ENCODE measurements at regions not wholly inside any gene's neighbourhood (a gene's known extent, or its start where the extent isn't known, plus 50 kb on each side); places are given as distances from the start of the nearest gene placed in this dataset.

- Histone ChIP-seq H3K4me1 (no peaks in the 10 kb centered on the region), H3K27me3 (no peaks in the 10 kb centered on the region), H3K4me3 (no peak overlapping the region), H3K36me3 (no peaks in the 10 kb centered on the region), H3K9me3 (peaks cover 0 to 11% (median 4%) of the 10 kb centered on the region in 4 donors), H3K27ac (no peak overlapping the region)
- no peak for TF ChIP-seq EP300 (IDR thresholded peaks at IDR 0.05)
- DNase-seq, result peak in 1 of 2 donors; percentile 2
- intact Hi-C loops (cut with DNase I; ENCODE audit: low total_unique reads), result no loop called here
- 22 to 47% (median 33%) methylated on average over 2 of the region's 2 CpGs for WGBS, 5 donors
These were observed 2440.0 kb downstream of the PCDH7 start for GRCh38 chr4:33160126-33160525.

GRCh38 chr4:33161202-33161601, 2441.0 kb downstream of the PCDH7 start:
- TF ChIP-seq EP300 (IDR thresholded peaks at IDR 0.05) (no peak), POLR2A (IDR thresholded peaks at IDR 0.05) (no peak), CTCF (IDR thresholded peaks at IDR 0.05) (no peak), POLR2AphosphoS5 (IDR thresholded peaks at IDR 0.05) (no peak)
- intact Hi-C loops (cut with DNase I; ENCODE audit: low total_unique reads), result no loop called here
- Histone ChIP-seq H3K36me3 (no peaks in the 10 kb centered on the region), H3K4me3 (no peak overlapping the region), H3K9me3 (peaks cover 0 to 6% (median 1%) of the 10 kb centered on the region in 4 donors), H3K4me1 (no peaks in the 10 kb centered on the region), H3K27me3 (no peaks in the 10 kb centered on the region), H3K27ac (no peak overlapping the region)
- WGBS, 5 donors, result 92 to 98% (median 97%) methylated on average over 4 of the region's 4 CpGs
- no peak for DNase-seq

GRCh38 chr4:33162122-33162521, 2442.0 kb downstream of the PCDH7 start:
- no peak for TF ChIP-seq EP300 (IDR thresholded peaks at IDR 0.05)
- no peak for TF ChIP-seq CTCF (IDR thresholded peaks at IDR 0.05)
- no peak for TF ChIP-seq POLR2A (IDR thresholded peaks at IDR 0.05)
- TF ChIP-seq POLR2AphosphoS5 (IDR thresholded peaks at IDR 0.05), result no peak
- Histone ChIP-seq H3K36me3 (no peaks in the 10 kb centered on the region), H3K4me1 (no peaks in the 10 kb centered on the region), H3K27ac (no peak overlapping the region), H3K27me3 (no peaks in the 10 kb centered on the region), H3K9me3 (no peaks in the 10 kb centered on the region), H3K4me3 (no peak overlapping the region)
- intact Hi-C loops (cut with DNase I; ENCODE audit: low total_unique reads), result no loop called here
- no peak for DNase-seq

GRCh38 chr4:33171873-33172525, 2451.8 kb downstream of the PCDH7 start:
- H3K27me3 ChIP-seq, result no peaks in the 10 kb centered on the region
- no peaks in the 10 kb centered on the region for H3K4me1 ChIP-seq
- WGBS, 5 donors, result 53 to 76% (median 70%) methylated on average over 1 of the region's 1 CpG
- H3K27ac ChIP-seq, result no peak overlapping the region
- no peak for DNase-seq
- intact Hi-C loops (cut with DNase I; ENCODE audit: low total_unique reads), result no loop called here
- no peaks in the 10 kb centered on the region for H3K36me3 ChIP-seq
- H3K9me3 ChIP-seq, result no peaks in the 10 kb centered on the region
- no peak overlapping the region for H3K4me3 ChIP-seq
- TF ChIP-seq POLR2AphosphoS5 (IDR thresholded peaks at IDR 0.05), result no peak
- TF ChIP-seq CTCF (IDR thresholded peaks at IDR 0.05), result no peak
- no peak for TF ChIP-seq EP300 (IDR thresholded peaks at IDR 0.05)
- TF ChIP-seq POLR2A (IDR thresholded peaks at IDR 0.05), result no peak

- Histone ChIP-seq H3K4me3 (no peak overlapping the region), H3K4me1 (no peaks in the 10 kb centered on the region), H3K9me3 (no peaks in the 10 kb centered on the region), H3K36me3 (no peaks in the 10 kb centered on the region), H3K27me3 (no peaks in the 10 kb centered on the region), H3K27ac (no peak overlapping the region)
- intact Hi-C loops (cut with DNase I; ENCODE audit: low total_unique reads), result no loop called here
- no peak for DNase-seq
- 45 to 92% (median 89%) methylated on average over 1 of the region's 1 CpG for WGBS, 5 donors
- TF ChIP-seq CTCF (IDR thresholded peaks at IDR 0.05) (no peak), POLR2AphosphoS5 (IDR thresholded peaks at IDR 0.05) (no peak), POLR2A (IDR thresholded peaks at IDR 0.05) (no peak)
These were observed 2456.4 kb downstream of the PCDH7 start for GRCh38 chr4:33176566-33176965.

Data from stomach (tissue), 8 donors.